Stimulated activated CD4-positive, alpha-beta T cell treated with anti-CD3 and anti-CD28 coated beads, TNF-alpha, amount 100 ng/mL, for 24 hours (primary cell): ENCODE measurements at regions not wholly inside any gene's neighbourhood (a gene's known extent, or its start where the extent isn't known, plus 50 kb on each side); places are given as distances from the start of the nearest gene placed in this dataset.

Experiments
- DNase-seq, 3 experiments: peaks; one replicate each; pipeline ENCODE4 v3.0.0-alpha.2; 2020; ENCODE audit warnings: low read depth in 3 of 3

- DNase-seq = no peak
These were observed 109.6 kb upstream of the ACSL4 start for GRCh38 chrX:109842611-109843010.

DNA sequence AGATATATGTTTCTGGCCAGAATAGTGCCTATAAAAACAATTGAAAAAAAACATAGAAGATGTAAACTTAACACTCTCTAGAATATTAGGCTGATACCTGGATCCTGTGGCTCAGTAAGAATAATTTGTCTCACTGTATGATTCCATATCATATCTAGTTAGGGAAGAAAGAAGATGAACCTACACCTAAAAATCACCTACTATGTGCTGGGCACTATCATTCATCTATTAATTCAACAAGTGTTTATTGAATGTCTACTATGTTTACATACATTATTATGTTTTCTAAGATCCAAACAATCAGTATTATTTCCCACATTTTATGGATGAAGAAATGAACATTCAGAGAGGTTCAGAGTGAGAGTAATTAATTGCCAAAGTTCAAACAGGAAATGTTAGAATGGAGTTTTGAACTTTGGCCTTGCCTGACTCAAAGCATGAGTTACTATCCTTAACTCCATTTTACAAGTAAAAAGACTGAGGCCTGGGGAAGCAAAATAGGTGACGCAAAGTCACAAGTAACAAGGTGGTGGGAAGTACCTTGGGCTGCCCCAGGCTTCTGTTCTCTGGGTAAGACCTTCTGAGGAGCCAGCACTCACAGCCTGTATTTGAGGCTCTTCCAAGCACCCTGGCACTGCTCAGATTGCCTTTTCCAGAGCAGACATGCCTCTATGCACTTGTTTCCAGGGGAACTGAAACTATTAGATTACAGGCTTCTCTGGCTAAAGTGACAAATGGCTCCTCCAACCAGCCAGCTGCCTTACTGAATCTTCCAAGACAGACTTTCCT lies 111.1 kb upstream of the ACSL4 start:
- DNase-seq = no peak

- no peak for DNase-seq
These were observed 111.9 kb upstream of the ACSL4 start for GRCh38 chrX:109844986-109845385.

DNA sequence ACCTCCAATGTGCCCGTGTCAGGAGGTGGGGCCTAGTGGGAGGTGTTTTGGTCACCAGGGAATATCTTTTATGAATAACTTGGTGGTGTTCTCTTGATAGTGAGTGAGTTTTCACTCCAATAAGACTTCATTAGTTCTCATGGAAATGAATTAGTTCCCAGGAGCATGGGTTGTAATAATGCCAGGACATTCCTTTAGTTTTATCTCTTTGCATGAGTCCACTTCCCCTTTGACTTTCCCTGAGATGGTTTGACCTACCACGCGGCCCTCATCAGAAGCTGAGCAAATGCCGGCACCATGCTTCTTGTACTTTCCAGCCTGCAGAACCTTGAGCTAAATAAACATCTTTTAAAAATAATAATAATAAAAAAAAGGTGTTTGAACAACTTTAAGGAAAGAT lies 112.9 kb upstream of the ACSL4 start:
- DNase-seq = no peak

- DNase-seq = no peak
These were observed 114.5 kb upstream of the ACSL4 start for GRCh38 chrX:109847257-109848187.

DNA sequence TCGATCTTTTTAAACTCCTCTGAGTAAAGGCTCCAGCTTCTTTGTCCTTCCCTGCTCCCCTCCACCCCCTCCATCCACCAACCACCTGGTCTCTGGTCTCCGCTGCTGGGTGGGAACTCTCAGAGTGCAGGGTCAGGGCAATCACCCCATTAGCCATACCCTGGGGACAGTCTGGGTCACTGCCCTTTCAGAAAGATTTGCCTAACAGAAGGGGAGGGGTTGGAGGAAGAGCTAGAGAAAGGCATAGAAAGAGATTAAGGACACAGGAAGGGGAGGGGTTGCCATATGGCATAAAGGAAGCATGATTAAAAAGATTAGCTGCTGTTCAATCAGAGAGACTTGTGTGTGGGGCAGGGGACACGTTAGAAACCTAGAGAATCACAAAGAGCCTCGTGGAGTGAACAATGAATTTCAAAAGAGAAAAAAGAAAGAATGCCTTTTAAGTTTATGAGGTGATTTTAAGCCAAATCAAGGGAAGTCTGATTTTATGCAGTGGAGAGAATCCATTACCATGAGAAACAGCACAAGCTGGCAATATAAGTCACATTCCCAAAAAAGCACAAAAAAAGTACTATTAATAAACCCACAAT lies 115.5 kb upstream of the ACSL4 start:
- no peak for DNase-seq

DNA sequence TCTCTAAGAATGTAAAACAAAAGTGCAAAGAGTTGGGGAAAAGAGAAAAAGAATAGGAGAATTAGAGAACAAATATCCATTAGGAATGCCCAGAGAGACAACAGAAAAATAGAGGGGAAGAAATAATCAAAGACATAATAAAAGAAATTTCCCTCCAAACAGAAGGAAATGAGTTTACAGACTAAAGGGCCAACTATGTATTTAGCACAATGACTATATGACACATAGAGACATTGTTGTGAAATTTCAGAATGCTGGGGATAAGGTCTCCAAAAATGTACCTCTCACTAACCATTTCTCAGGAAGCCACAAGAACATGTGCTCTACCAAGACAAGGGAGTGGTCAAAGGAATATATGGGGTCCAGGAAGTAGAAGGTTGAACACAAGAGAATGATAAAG lies 121.0 kb upstream of the ACSL4 start:
- DNase-seq = no peak

- DNase-seq = no peak
These were observed 122.4 kb upstream of the ACSL4 start for GRCh38 chrX:109855501-109855900.

DNA sequence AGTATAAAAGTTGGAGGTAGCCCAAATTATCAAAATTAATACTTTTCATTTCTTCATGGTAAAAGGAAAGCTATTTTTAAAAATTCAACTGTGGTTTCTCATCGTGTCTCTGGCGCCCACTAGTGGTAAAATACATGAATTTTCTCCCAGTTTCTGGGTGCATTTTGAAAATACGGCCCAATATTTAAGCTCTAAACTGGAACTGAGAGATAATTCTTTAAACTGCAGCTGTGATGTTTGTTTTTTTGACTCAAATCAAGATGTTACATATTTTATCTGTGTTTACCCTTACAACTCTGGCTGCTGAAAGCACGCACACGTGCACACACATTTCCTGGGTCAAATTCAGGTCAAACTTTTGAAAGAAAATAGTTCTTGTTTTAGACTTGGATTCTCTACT lies 123.9 kb upstream of the ACSL4 start:
- no peak for DNase-seq

DNA sequence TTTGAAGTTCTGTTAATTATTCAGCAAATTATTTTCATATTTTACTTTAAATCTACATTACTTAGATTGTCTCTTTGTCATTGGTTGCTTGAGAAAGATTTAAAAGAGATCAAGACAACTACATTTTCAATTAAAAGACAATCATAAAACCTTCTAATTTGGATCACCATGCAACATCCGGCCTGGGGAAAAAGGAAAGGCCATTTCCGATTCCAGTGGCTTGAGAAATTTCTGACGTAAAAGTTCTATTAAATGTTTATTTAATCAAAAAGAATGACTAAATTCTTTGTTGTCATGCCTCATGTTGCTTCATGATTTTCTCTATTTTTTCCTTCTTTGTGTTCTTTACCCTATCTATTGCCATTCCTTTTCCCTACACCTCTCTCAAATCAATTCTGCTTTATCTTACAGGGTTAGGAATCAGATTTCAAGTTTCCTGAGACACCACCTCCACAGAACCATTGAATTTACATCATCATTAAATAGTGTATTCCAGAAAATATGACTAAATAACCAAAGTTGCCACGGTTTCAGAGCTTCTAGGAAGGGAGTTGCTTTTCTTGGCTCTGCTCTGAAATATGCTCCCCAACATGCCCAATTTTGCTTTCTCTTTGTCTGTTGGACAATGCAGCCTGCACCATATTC lies 124.6 kb upstream of the ACSL4 start:
- no peak for DNase-seq

DNA sequence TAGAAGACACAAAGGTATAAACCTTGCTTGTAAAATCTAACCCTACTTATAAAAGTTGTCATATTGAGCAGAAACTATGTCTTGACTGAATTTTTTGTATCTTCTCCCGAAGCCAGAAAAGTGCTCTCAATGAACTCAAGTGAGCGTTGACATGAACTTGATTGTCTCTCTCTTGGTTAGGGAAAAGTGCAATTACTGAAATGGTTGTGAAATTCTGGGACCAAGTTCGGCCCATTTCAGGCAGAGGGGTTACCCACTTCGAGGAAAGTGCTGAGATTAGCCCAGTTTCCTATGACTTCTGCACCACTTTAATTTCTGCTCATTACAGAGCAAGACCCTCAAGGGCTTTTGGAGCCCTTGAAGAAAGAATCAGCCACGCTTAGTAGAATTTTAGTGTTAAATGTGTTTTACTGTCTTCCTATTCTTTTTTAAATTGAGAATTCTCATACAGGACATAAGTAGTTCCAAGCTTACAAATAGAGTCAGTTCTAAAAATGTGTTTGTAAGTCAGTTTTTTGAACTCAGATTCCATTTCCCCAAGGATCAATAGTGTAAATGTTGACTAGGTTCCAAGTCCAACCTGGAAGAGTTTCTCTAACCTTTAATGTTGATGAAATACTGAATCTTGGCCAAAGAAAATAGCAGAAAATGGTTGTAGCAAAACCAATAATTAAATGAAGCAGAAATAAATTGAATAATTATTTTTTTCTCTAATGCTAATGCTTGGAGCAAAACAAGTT lies 125.7 kb upstream of the ACSL4 start:
- DNase-seq = no peak

GRCh38 chrX:109859651-109860050 lies 126.6 kb upstream of the ACSL4 start:
- no peak for DNase-seq

DNA sequence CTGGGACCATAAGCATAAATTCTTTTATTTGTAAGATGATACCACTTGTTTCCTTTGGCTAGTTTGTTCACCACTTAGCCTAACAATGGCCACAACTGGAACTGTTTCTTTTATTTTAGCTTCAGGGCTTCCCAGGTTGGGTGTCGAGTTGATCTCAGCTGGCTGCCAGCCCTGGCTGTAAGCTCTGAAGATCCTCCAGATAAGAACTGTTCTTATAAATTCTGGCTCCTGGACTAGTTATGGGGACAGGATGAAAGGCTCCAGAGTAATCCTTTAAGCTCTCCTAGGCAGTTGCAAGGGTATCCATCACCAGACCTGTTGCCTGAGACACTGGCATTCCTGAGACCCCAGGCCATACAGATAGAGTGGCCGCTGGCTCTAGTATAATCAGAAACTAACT lies 129.4 kb upstream of the ACSL4 start:
- no peak for DNase-seq

DNA sequence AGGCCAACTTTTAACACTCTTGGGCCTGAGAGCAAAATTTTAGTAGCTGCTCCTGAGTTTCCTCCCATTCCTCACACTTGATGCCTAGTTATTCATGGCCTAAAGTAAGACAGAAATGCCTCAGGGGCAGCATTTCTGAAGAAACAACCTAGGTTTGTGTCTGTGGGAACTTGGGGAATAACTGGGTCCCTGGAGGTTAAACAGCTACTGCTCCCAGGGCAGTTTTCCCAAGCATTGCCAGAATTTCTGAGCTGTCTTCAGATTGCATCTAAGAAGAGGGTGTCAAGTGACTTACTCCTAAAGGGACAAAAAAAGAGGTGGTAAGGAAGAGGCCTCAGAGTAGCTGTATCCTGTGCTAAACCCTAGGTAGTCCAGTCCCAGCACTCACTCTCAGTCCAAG lies 130.8 kb upstream of the ACSL4 start:
- DNase-seq = no peak

GRCh38 chrX:109871121-109871888 lies 131.6 kb upstream of the TMEM164 start:
- no peak for DNase-seq

DNA sequence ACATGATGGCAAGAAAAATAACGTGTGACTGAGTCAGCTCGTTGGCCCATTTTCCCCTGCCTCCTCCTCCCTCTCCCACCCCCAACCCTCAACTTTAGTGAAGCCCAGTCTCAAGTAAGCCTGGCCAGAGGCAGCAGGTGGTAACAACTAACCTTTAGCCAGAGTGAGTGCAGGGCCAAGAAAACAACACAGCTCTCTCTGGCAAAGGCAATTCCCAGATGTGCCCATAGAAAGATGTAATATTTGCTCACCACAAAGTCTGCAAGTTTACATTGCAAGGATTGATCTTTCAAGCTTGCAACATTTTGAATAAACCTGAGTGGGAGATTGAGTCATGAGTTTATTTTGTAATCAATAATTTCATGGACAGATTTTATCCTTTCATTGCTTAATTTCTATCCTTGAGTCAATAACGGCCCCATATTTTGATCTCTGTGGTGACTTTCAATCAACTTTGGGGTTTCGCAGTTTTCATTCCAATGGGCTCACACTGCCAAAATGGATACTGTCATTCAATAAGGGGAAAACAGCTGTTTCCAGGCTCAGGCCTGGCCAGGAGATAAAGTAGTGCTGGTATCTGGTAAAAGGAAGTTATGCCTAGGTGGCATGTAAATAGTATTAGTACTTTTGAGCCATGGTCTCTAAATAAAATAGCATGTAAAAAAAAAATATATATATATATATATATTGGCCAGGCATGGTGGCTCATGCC lies 130.7 kb upstream of the TMEM164 start:
- no peak for DNase-seq

DNA sequence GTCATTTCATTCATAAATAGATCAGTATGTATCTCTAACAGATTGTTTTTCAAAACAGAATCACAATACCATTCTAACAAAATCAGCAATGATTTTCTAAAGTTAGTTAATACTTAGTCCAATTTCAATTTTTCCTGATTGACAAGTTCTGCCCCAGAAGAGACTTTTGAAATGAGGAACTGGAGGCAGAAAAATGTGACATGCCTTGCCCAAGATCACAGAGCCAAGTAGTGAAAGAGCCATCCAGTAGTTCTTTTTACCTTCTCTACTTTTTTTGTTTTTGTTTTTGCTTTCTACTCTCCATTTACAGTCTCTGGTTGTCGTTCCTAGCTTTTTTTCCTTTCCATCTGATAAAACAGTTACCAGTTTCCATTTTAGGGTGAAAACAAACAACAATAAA lies 129.3 kb upstream of the TMEM164 start:
- no peak for DNase-seq

GRCh38 chrX:109873983-109874382 lies 128.9 kb upstream of the TMEM164 start:
- DNase-seq = no peak

DNA sequence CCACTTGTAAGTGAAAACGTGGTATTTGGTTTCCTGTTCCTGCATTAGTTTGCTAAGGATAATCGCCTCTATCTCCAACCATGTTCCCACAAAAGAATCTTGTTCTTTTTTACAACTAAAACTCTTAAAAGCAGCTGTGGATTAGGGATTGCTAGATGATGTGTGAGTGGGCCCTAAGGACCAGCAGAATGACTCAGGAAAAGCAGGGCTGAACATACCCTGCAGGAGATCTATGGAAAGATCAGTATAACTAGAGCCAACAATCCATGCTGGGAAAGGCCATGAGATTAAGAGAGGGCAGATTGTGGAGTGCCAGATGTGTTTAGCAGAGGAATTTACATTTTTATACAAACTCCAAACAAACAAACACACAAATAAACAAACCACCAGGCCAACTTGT lies 128.4 kb upstream of the TMEM164 start:
- no peak for DNase-seq

GRCh38 chrX:109875831-109876230 lies 127.1 kb upstream of the TMEM164 start:
- DNase-seq = no peak
